ENCODE measurements at regions not wholly inside any gene's neighbourhood (a gene's known extent, or its start where the extent isn't known, plus 50 kb on each side); places are given as distances from the start of the nearest gene placed in this dataset.
"Not testable (repeated sequence)": the region's sequence is repeated elsewhere in the genome, so short reads cannot be mapped to it uniquely, and the experiment has no call there.

- no peak for DNase-seq
Measured at GRCh38 chr6:134391205-134391604, 73.3 kb upstream of the SGK1 start.

GRCh38 chr6:134389658-134390057 is 71.7 kb upstream of the SGK1 start:
- Histone ChIP-seq H3K36me3 (no peaks in the 10 kb centered on the region), H3K9me3 (ENCODE audit: severe bottlenecking) (no peaks in the 10 kb centered on the region), H3K27ac (no peak overlapping the region), H3K4me3 (ENCODE audit: low read depth, low read length) (no peak overlapping the region), H3K27me3 (ENCODE audit: insufficient read depth, low read depth, severe bottlenecking) (no peaks in the 10 kb centered on the region)
- no peak for TF ChIP-seq CTCF (IDR thresholded peaks at IDR 0.05; ENCODE audit: low read depth, low read length)
- no peak for DNase-seq

More at GRCh38 chr6:134391205-134391604, 73.3 kb upstream of the SGK1 start:
- Histone ChIP-seq H3K4me3 (ENCODE audit: low read depth, low read length) (no peak overlapping the region), H3K36me3 (no peaks in the 10 kb centered on the region), H3K9me3 (ENCODE audit: severe bottlenecking) (no peaks in the 10 kb centered on the region), H3K27me3 (ENCODE audit: insufficient read depth, low read depth, severe bottlenecking) (no peaks in the 10 kb centered on the region), H3K27ac (no peak overlapping the region)
- no peak for TF ChIP-seq CTCF (IDR thresholded peaks at IDR 0.05; ENCODE audit: low read depth, low read length)

- Histone ChIP-seq H3K27ac (no peak overlapping the region), H3K36me3 (no peaks in the 10 kb centered on the region), H3K9me3 (ENCODE audit: severe bottlenecking) (no peaks in the 10 kb centered on the region), H3K27me3 (ENCODE audit: insufficient read depth, low read depth, severe bottlenecking) (no peaks in the 10 kb centered on the region), H3K4me3 (ENCODE audit: low read depth, low read length) (no peak overlapping the region)
- no peak for TF ChIP-seq CTCF (IDR thresholded peaks at IDR 0.05; ENCODE audit: low read depth, low read length)
- DNase-seq: no peak
Measured at GRCh38 chr6:134389129-134389528, 71.2 kb upstream of the SGK1 start.

- not testable (repeated sequence) for H3K36me3 ChIP-seq
Measured at GRCh38 chr6:134386482-134386881, 68.6 kb upstream of the SGK1 start.

GRCh38 chr6:134381959-134382358 is 64.0 kb upstream of the SGK1 start:
- no peaks in the 10 kb centered on the region for H3K9me3 ChIP-seq (ENCODE audit: severe bottlenecking)
- H3K27ac ChIP-seq: no peak overlapping the region
- H3K4me3 ChIP-seq (ENCODE audit: low read depth, low read length): no peak overlapping the region
- H3K36me3 ChIP-seq: no peaks in the 10 kb centered on the region
- DNase-seq: no peak
- TF ChIP-seq CTCF (IDR thresholded peaks at IDR 0.05; ENCODE audit: low read depth, low read length): no peak
- no peaks in the 10 kb centered on the region for H3K27me3 ChIP-seq (ENCODE audit: insufficient read depth, low read depth, severe bottlenecking)

More at GRCh38 chr6:134386482-134386881, 68.6 kb upstream of the SGK1 start:
- DNase-seq; H3K4me3 ChIP-seq (ENCODE audit: low read depth, low read length); H3K27ac ChIP-seq; H3K27me3 ChIP-seq (ENCODE audit: insufficient read depth, low read depth, severe bottlenecking); H3K9me3 ChIP-seq (ENCODE audit: severe bottlenecking): not testable (repeated sequence)

- Histone ChIP-seq H3K9me3 (ENCODE audit: severe bottlenecking) (no peaks in the 10 kb centered on the region), H3K4me3 (ENCODE audit: low read depth, low read length) (no peak overlapping the region), H3K36me3 (no peaks in the 10 kb centered on the region), H3K27ac (no peak overlapping the region), H3K27me3 (ENCODE audit: insufficient read depth, low read depth, severe bottlenecking) (no peaks in the 10 kb centered on the region)
- no peak for DNase-seq
- no peak for TF ChIP-seq CTCF (IDR thresholded peaks at IDR 0.05; ENCODE audit: low read depth, low read length)
Measured at GRCh38 chr6:134379599-134379998, 61.7 kb upstream of the SGK1 start.

Data from WERI-Rb-1 (cell line).